GM18861 (cell line): ENCODE measurements at regions not wholly inside any gene's neighbourhood (a gene's known extent, or its start where the extent isn't known, plus 50 kb on each side); places are given as distances from the start of the nearest gene placed in this dataset.

Source experiments
- ATAC-seq: cut with Tn5 transposase; IDR thresholded peaks from one replicate; pipeline ENCODE4 v1.9.1; 2021; ENCODE audit not compliant: unreplicated experiment

- no peak for ATAC-seq
Measured at GRCh38 chr15:86021281-86022264, 58.1 kb upstream of the AGBL1 start.

DNA sequence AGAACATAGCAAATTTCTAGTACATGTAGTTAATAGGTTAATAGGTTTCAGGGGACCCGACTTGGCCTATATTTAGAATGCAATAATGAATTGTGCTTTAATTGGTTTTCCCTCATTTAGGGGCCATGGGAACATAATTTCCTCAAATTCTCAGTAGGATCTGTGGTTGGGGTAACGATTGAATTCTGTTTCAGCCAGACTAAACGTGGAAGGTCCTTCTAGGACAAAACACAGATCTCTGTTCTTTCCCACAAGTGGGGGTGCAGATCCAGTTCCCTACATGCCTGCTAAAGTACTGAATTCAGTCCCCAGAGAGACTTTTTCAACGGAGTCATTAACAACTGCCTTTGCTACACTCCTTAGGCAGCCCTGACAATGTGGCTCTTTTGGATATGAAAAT is 50.7 kb upstream of the AGBL1 start:
- ATAC-seq, result no peak
